ENCODE measurements at regions not wholly inside any gene's neighbourhood (a gene's known extent, or its start where the extent isn't known, plus 50 kb on each side); places are given as distances from the start of the nearest gene placed in this dataset.
"Not testable (repeated sequence)": the region's sequence is repeated elsewhere in the genome, so short reads cannot be mapped to it uniquely, and the experiment has no call there.

DNA sequence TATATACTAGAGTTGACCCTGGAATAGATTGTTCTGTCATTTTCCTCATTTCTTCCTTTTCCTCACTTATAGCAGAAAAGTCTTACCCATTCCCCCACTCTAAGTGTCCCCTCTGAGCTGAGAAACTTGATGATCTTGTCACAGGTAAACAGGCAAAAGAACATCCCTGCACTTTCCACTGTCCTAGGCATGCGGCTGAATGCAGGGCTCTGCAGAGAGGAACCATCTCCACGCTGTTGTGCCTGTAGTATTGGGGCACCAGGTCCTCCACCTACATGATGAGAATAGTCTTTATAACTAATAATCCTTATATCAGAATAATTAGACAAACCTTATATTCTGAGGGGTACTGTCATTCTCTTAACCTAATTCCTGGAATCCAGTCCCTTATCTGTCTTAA is 211.3 kb downstream of the RBM26 start:
- TF ChIP-seq, protein P1, sequence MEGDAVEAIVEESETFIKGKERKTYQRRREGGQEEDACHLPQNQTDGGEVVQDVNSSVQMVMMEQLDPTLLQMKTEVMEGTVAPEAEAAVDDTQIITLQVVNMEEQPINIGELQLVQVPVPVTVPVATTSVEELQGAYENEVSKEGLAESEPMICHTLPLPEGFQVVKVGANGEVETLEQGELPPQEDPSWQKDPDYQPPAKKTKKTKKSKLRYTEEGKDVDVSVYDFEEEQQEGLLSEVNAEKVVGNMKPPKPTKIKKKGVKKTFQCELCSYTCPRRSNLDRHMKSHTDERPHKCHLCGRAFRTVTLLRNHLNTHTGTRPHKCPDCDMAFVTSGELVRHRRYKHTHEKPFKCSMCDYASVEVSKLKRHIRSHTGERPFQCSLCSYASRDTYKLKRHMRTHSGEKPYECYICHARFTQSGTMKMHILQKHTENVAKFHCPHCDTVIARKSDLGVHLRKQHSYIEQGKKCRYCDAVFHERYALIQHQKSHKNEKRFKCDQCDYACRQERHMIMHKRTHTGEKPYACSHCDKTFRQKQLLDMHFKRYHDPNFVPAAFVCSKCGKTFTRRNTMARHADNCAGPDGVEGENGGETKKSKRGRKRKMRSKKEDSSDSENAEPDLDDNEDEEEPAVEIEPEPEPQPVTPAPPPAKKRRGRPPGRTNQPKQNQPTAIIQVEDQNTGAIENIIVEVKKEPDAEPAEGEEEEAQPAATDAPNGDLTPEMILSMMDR (IDR thresholded peaks at IDR 0.05; ENCODE audit: insufficient read depth, low read depth, low read length): no peak
- no peak for DNase-seq (ENCODE audit: low read depth)
- H3K4me3 ChIP-seq (ENCODE audit: low read depth, low read length): no peak overlapping the region

DNA sequence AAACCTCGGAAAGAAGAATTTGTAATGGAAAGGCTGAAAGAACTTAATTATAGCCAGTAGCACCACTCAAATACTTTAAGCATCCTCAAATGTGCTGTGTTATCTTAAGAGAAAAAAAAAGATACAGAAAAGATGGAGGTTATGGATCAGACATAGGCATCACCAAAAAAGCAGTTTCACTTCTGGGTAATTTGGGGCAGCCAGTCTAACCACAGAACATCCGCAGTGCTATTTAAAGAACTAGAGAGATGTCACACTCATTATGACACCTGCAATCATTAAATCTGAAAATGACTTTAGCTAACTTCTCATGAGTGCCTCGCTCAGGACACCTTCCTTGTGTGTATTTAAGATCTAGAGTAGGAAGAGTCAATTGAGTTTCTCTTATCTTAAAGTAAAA is 211.8 kb downstream of the RBM26 start:
- no peak overlapping the region for H3K4me3 ChIP-seq (ENCODE audit: low read depth, low read length)
- DNase-seq (ENCODE audit: low read depth): no peak
- TF ChIP-seq, protein P1 (IDR thresholded peaks at IDR 0.05; ENCODE audit: insufficient read depth, low read depth, low read length): no peak

DNA sequence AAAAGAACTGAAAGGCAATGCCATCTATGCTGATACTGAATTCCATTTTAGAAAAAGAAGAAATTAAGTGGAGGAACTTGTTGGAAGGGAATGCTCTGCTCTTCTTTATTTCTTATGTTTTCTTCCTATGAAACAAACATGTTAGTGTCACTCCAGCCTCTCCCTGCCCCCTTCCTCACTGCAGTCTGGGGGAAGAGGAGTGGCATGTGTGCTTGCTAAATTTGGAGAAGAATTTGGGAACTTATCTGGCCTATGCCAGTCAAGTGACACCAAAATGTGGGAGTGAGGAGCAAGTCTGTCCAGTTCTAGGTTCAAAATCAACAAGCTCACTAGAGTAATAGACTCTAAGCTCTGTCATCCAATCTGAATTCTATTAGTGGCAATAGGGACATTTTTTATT is 214.6 kb downstream of the RBM26 start:
- H3K4me3 ChIP-seq (ENCODE audit: low read depth, low read length): no peak overlapping the region
- TF ChIP-seq, protein P1 (IDR thresholded peaks at IDR 0.05; ENCODE audit: insufficient read depth, low read depth, low read length): no peak
- no peak for DNase-seq (ENCODE audit: low read depth)

- DNase-seq (ENCODE audit: low read depth): no peak
- TF ChIP-seq, protein P1 (IDR thresholded peaks at IDR 0.05; ENCODE audit: insufficient read depth, low read depth, low read length): no peak
- no peak overlapping the region for H3K4me3 ChIP-seq (ENCODE audit: low read depth, low read length)
Observed at GRCh38 chr13:79190932-79191331, 215.1 kb downstream of the RBM26 start.

GRCh38 chr13:79187917-79188690 is 218.0 kb downstream of the RBM26 start:
- DNase-seq (ENCODE audit: low read depth): no peak
- H3K4me3 ChIP-seq (ENCODE audit: low read depth, low read length): no peak overlapping the region

GRCh38 chr13:79185580-79185979 is 220.5 kb downstream of the RBM26 start:
- H3K4me3 ChIP-seq (ENCODE audit: low read depth, low read length): no peak overlapping the region
- no peak for DNase-seq (ENCODE audit: low read depth)
- TF ChIP-seq, protein P1 (IDR thresholded peaks at IDR 0.05; ENCODE audit: insufficient read depth, low read depth, low read length): no peak

More at GRCh38 chr13:79187917-79188690, 218.0 kb downstream of the RBM26 start:
- TF ChIP-seq, protein P1 (IDR thresholded peaks at IDR 0.05; ENCODE audit: insufficient read depth, low read depth, low read length): no peak

- no peak overlapping the region for H3K4me3 ChIP-seq (ENCODE audit: low read depth, low read length)
- TF ChIP-seq, protein P1 (IDR thresholded peaks at IDR 0.05; ENCODE audit: insufficient read depth, low read depth, low read length): no peak
- DNase-seq (ENCODE audit: low read depth): no peak
Observed at GRCh38 chr13:79183231-79183630, 222.8 kb downstream of the RBM26 start.

DNA sequence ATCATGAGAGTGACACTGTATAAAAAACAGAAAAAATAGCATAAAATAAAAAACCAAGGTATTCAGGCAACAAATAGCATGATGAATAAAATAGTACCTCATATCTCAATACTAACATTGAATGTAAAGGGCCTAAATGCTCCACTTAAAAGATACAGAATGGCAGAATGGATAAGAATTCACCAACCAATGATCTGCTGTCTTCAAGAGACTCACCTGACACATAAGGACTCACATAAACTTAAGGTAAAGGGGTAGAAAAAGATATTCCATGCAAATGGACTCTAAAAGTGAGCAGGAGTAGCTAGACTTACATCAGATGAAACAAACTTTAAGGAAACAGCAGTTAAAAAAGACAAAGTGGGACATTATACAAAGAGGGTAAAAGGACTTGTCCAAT is 232.4 kb downstream of the RBM26 start:
- H3K4me3 ChIP-seq (ENCODE audit: low read depth, low read length); DNase-seq (ENCODE audit: low read depth): not testable (repeated sequence)

- H3K4me3 ChIP-seq (ENCODE audit: low read depth, low read length); DNase-seq (ENCODE audit: low read depth): not testable (repeated sequence)
Observed at GRCh38 chr13:79172924-79173323, 233.1 kb downstream of the RBM26 start.

Measured in fibroblast of villous mesenchyme (primary cell).